CD4-positive, alpha-beta T cell (primary cell): ENCODE measurements at regions not wholly inside any gene's neighbourhood (a gene's known extent, or its start where the extent isn't known, plus 50 kb on each side); places are given as distances from the start of the nearest gene placed in this dataset.

Experiments
- ATAC-seq: fragments of 200-7000 bp; cut with Tn5 transposase; one replicate; pipeline ENCODE4 v1.10.0; 2022; ENCODE audit warnings: mild to moderate bottlenecking; ENCODE audit not compliant: poor library complexity
- CTCF ChIA-PET: fragments of 350-600 bp; sonication (Branson Sonifier 250); formaldehyde crosslinking; loops from one replicate; lab custom pipeline; 2021; ENCODE audit warnings: antibody characterized with exemption, inconsistent platforms; lab: Charles Lee
- POLR2A ChIA-PET: fragments of 350-600 bp; sonication (Branson Sonifier 250); formaldehyde crosslinking; loops from one replicate; lab custom pipeline; 2021; ENCODE audit warnings: antibody characterized with exemption, inconsistent platforms; lab: Charles Lee
- DNase-seq, 14 experiments: peaks; one replicate each; pipeline ENCODE4 v3.0.0-alpha.2; 2013 to 2020; ENCODE audit warnings: mixed read lengths in 2 of 14
- H3K27ac ChIP-seq, 2 donors: one replicate each; pipeline versions ENCODE4 v1.5.1 to v1.7.0; 2013; ENCODE audit warnings: low read length in 2 of 2, low read depth in 1 of 2, mild to moderate bottlenecking in 1 of 2
- H3K27me3 ChIP-seq, 2 experiments: 1 replicate in 1 of 2; 2 replicates in 1 of 2; pipeline versions ENCODE4 v1.6.1 to v1.7.0; 2013; ENCODE audit warnings: low read length in 2 of 2, control low read depth in 1 of 2, mild to moderate bottlenecking in 1 of 2, moderate library complexity in 1 of 2; ENCODE audit not compliant: insufficient read depth in 2 of 2, control insufficient read depth in 1 of 2
- H3K36me3 ChIP-seq: one replicate; pipeline ENCODE4 v1.6.1; 2013; ENCODE audit warnings: low read length, control low read depth; ENCODE audit not compliant: insufficient read depth
- H3K4me1 ChIP-seq: one replicate; pipeline ENCODE4 v1.6.1; 2013; ENCODE audit warnings: low read length, control low read depth; ENCODE audit not compliant: insufficient read depth
- H3K4me3 ChIP-seq: one replicate; pipeline ENCODE4 v1.5.1; 2013; ENCODE audit warnings: mild to moderate bottlenecking, low read length, moderate library complexity
- H3K9me3 ChIP-seq, 2 experiments: 1 replicate in 1 of 2; 2 replicates in 1 of 2; pipeline versions ENCODE4 v1.6.1 to v1.7.0; 2013; ENCODE audit warnings: low read length in 2 of 2, mild to moderate bottlenecking in 2 of 2, control low read depth in 1 of 2, moderate library complexity in 1 of 2; ENCODE audit not compliant: control insufficient read depth in 1 of 2, insufficient read depth in 1 of 2
- H3K27ac Mint-ChIP-seq: one replicate; pipeline ENCODE4 v1.8.0; 2020; ENCODE audit warnings: mixed read lengths
- H3K27me3 Mint-ChIP-seq: one replicate; pipeline ENCODE4 v1.8.0; 2021; ENCODE audit warnings: mixed read lengths
- H3K36me3 Mint-ChIP-seq: one replicate; pipeline ENCODE4 v1.8.0; 2021; ENCODE audit warnings: low read depth, mixed read lengths
- H3K4me1 Mint-ChIP-seq: one replicate; pipeline ENCODE4 v1.8.0; 2021; ENCODE audit warnings: low read depth, mixed read lengths
- H3K4me3 Mint-ChIP-seq: one replicate; pipeline ENCODE4 v1.8.0; 2020; ENCODE audit warnings: mild to moderate bottlenecking, mixed read lengths
- H3K9me3 Mint-ChIP-seq: one replicate; pipeline ENCODE4 v1.8.0; 2020; ENCODE audit warnings: mixed read lengths
- CTCF ChIP-seq: fragments of 200-600 bp; IDR thresholded peaks from one replicate; pipeline ENCODE4 v1.8.0; 2022; ENCODE audit warnings: antibody characterized with exemption, mild to moderate bottlenecking
- intact Hi-C, 2 experiments: fragments of 100-400 bp; cut with DNase I in 1 of 2; cut with micrococcal nuclease in 1 of 2; formaldehyde crosslinking; loops; one replicate each; pipeline versions ENCODE4 v1.15.1 to v1.9.0; 2023 to 2025; cut with DNase I, micrococcal nuclease

DNA sequence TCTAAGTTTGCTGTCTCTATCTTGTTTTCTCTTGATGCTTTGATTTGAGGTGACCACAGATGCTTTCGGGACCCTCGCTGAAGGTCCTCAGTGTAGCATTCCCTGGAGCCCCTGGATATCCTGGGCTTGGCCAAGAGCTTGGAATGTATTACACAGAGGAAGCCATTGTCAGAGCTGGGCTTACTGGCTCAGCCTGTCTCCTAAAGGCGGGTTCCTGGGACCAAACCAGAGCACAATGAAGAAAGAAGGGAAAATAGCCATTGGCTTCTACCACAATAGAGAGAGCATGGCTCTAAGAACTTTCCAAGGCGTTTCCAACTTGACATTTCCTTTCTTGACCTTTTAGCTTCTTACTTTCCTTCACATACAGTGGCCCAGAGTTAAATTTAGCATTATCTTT, 229.3 kb downstream of the HS3ST3A1 start:
- Mint-ChIP-seq H3K9me3 (peaks cover 2% of the 10 kb centered on the region), H3K27ac (no peak overlapping the region), H3K36me3 (no peaks in the 10 kb centered on the region), H3K27me3 (no peaks in the 10 kb centered on the region), H3K4me1 (no peaks in the 10 kb centered on the region), H3K4me3 (no peak overlapping the region)
- H3K36me3 ChIP-seq: no peaks in the 10 kb centered on the region
- intact Hi-C loops: no loop called here
- no peaks in the 10 kb centered on the region for H3K4me1 ChIP-seq
- no peak overlapping the region for H3K4me3 ChIP-seq
- ATAC-seq (no peak), DNase-seq (no peak)
- ChIA-PET CTCF (no interaction called here), POLR2A (no interaction called here)
- TF ChIP-seq CTCF: no peak
- no peaks in the 10 kb centered on the region for H3K27me3 ChIP-seq
- H3K27ac ChIP-seq: no peak overlapping the region
- no peaks in the 10 kb centered on the region for H3K9me3 ChIP-seq

DNA sequence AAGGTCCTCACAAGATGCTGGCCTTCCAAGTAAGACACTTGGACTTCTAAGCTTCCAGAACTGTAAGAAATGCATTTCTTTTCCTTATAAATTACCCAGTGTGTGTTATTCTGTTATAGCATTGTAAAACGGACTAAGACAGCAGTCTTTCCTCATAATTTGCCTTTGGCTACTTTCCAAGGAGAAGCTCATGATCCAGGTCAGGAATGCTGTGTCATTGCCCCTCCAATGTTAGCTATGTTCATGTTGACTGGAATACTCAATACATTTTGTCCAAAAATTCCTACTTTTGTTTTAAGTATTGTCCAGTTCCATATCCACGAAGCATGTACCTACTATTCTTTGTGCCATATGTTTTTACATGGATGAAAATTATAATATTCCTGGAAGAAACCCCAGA, 234.6 kb downstream of the HS3ST3A1 start:
- no peak overlapping the region for H3K4me3 ChIP-seq
- no peaks in the 10 kb centered on the region for H3K9me3 ChIP-seq
- ChIA-PET POLR2A (no interaction called here), CTCF (no interaction called here)
- ATAC-seq: no peak
- Mint-ChIP-seq H3K4me1 (no peaks in the 10 kb centered on the region), H3K36me3 (no peaks in the 10 kb centered on the region), H3K9me3 (no peaks in the 10 kb centered on the region), H3K27me3 (peaks cover 6% of the 10 kb centered on the region), H3K27ac (no peak overlapping the region), H3K4me3 (no peak overlapping the region)
- H3K36me3 ChIP-seq: no peaks in the 10 kb centered on the region
- intact Hi-C loops: no loop called here
- no peak for TF ChIP-seq CTCF
- no peaks in the 10 kb centered on the region for H3K27me3 ChIP-seq
- no peak for DNase-seq
- H3K27ac ChIP-seq: no peak overlapping the region
- no peaks in the 10 kb centered on the region for H3K4me1 ChIP-seq

DNA sequence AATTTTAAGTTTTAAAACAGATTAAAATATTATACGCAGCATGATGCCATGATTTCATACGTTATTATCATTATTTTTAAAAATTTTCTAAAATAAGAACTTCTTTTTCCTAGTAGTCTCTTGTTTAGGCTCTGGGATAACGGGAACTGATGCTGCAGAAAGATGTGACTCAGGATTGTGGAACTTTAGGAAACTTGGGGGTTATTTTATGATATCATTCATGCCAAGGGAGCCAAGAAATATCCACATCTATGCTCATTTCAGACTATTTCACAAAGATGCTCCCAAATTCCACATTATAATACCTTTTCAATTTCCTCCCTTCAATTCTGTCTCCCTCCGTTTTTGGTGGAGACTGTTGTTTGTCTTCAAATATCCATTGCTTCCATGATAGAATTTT, 236.4 kb downstream of the HS3ST3A1 start:
- Mint-ChIP-seq H3K4me3 (no peak overlapping the region), H3K9me3 (no peaks in the 10 kb centered on the region), H3K27ac (no peak overlapping the region), H3K4me1 (no peaks in the 10 kb centered on the region), H3K27me3 (peaks cover 7% of the 10 kb centered on the region), H3K36me3 (no peaks in the 10 kb centered on the region)
- Histone ChIP-seq H3K27me3 (no peaks in the 10 kb centered on the region), H3K36me3 (no peaks in the 10 kb centered on the region), H3K4me3 (no peak overlapping the region), H3K4me1 (no peaks in the 10 kb centered on the region), H3K9me3 (no peaks in the 10 kb centered on the region), H3K27ac (no peak overlapping the region)
- no peak for ATAC-seq
- CTCF ChIA-PET: no interaction called here
- TF ChIP-seq CTCF: no peak
- intact Hi-C loops: no loop called here
- no peak for DNase-seq
- POLR2A ChIA-PET: no interaction called here
